Muscle of leg (tissue), 3 donors: ENCODE measurements at regions not wholly inside any gene's neighbourhood (a gene's known extent, or its start where the extent isn't known, plus 50 kb on each side); places are given as distances from the start of the nearest gene placed in this dataset.

Experiments
- DNase-seq: peaks from one replicate; pipeline ENCODE4 v3.0.0; 2013
- H3K27ac ChIP-seq: one replicate; pipeline ENCODE4 v1.5.1; 2013; ENCODE audit warnings: mild to moderate bottlenecking, low read length, control low read depth
- H3K27me3 ChIP-seq: one replicate; pipeline ENCODE4 v1.6.1; 2013; ENCODE audit warnings: low read length; ENCODE audit not compliant: control insufficient read depth, insufficient read depth
- H3K36me3 ChIP-seq: one replicate; pipeline ENCODE4 v1.6.1; 2013; ENCODE audit warnings: low read length; ENCODE audit not compliant: control insufficient read depth, insufficient read depth
- H3K4me1 ChIP-seq: one replicate; pipeline ENCODE4 v1.6.1; 2013; ENCODE audit warnings: low read length; ENCODE audit not compliant: control insufficient read depth, insufficient read depth
- H3K4me3 ChIP-seq: one replicate; pipeline ENCODE4 v1.5.1; 2013; ENCODE audit warnings: low read length, control low read depth
- H3K9me3 ChIP-seq: replicated peaks from 2 replicates; pipeline ENCODE4 v1.6.1; 2013; ENCODE audit warnings: low read depth, low read length; ENCODE audit not compliant: control insufficient read depth
- WGBS: methylation state at CpG from one replicate; pipeline ENCODE4 v1.1.5; 2013; ENCODE audit warnings: missing lambda C conversion rate; ENCODE audit not compliant: insufficient coverage; 5-methylcytosine and 5-hydroxymethylcytosine counted together

GRCh38 chr10:128573281-128573845 is 447.1 kb upstream of the MKI67 start:
- no peaks in the 10 kb centered on the region for H3K36me3 ChIP-seq
- H3K9me3 ChIP-seq, result no peaks in the 10 kb centered on the region
- H3K27ac ChIP-seq, result peak overlapping the region; percentile 94
- H3K4me3 ChIP-seq, result no peak overlapping the region
- H3K4me1 ChIP-seq, result peaks cover 72% of the 10 kb centered on the region
- peak; percentile 43 for DNase-seq
- WGBS, result 34% methylated on average over 15 of the region's 15 CpGs
- peaks cover 2% of the 10 kb centered on the region for H3K27me3 ChIP-seq

- no peaks in the 10 kb centered on the region for H3K36me3 ChIP-seq
- DNase-seq, result peak; percentile 46
- peaks cover under 1% of the 10 kb centered on the region for H3K27me3 ChIP-seq
- peak overlapping the region; percentile 94 for H3K27ac ChIP-seq
- H3K4me3 ChIP-seq, result no peak overlapping the region
- H3K4me1 ChIP-seq, result peaks cover 66% of the 10 kb centered on the region
- no CpG with 5 or more reads among the region's 9 CpGs for WGBS
- H3K9me3 ChIP-seq, result no peaks in the 10 kb centered on the region
Observed at GRCh38 chr10:128573986-128574385, 447.8 kb upstream of the MKI67 start.

- Histone ChIP-seq H3K36me3 (no peaks in the 10 kb centered on the region), H3K9me3 (no peaks in the 10 kb centered on the region), H3K27me3 (no peaks in the 10 kb centered on the region), H3K4me3 (no peak overlapping the region), H3K27ac (peak overlapping the region; percentile 94), H3K4me1 (peaks cover 59% of the 10 kb centered on the region)
- 0% methylated on average over 6 of the region's 16 CpGs for WGBS
- peak; percentile 87 for DNase-seq
Observed at GRCh38 chr10:128574581-128575210, 448.5 kb upstream of the MKI67 start.

- H3K9me3 ChIP-seq, result no peaks in the 10 kb centered on the region
- WGBS, result no CpG with 5 or more reads among the region's 2 CpGs
- no peaks in the 10 kb centered on the region for H3K27me3 ChIP-seq
- H3K4me3 ChIP-seq, result no peak overlapping the region
- H3K4me1 ChIP-seq, result peaks cover 52% of the 10 kb centered on the region
- H3K27ac ChIP-seq, result peak overlapping the region; percentile 94
- DNase-seq, result peak; percentile 77
- H3K36me3 ChIP-seq, result no peaks in the 10 kb centered on the region
Observed at GRCh38 chr10:128575761-128576160, 449.5 kb upstream of the MKI67 start.

GRCh38 chr10:128576336-128576735 is 450.1 kb upstream of the MKI67 start:
- DNase-seq, result peak; percentile 62
- H3K27ac ChIP-seq, result peak overlapping the region; percentile 94
- H3K36me3 ChIP-seq, result no peaks in the 10 kb centered on the region
- H3K4me3 ChIP-seq, result no peak overlapping the region
- H3K4me1 ChIP-seq, result peaks cover 47% of the 10 kb centered on the region
- 83% methylated on average over 4 of the region's 11 CpGs for WGBS
- H3K27me3 ChIP-seq, result no peaks in the 10 kb centered on the region
- H3K9me3 ChIP-seq, result no peaks in the 10 kb centered on the region

- Histone ChIP-seq H3K9me3 (no peaks in the 10 kb centered on the region), H3K36me3 (no peaks in the 10 kb centered on the region), H3K4me1 (peaks cover 39% of the 10 kb centered on the region), H3K27me3 (no peaks in the 10 kb centered on the region), H3K4me3 (no peak overlapping the region), H3K27ac (peak overlapping the region; percentile 94)
- peak; percentile 90 for DNase-seq
- 62% methylated on average over 6 of the region's 11 CpGs for WGBS
Observed at GRCh38 chr10:128576943-128577670, 450.9 kb upstream of the MKI67 start.

GRCh38 chr10:128577958-128578750 is 451.9 kb upstream of the MKI67 start:
- no peaks in the 10 kb centered on the region for H3K9me3 ChIP-seq
- H3K27ac ChIP-seq, result peak overlapping the region; percentile 94
- H3K4me1 ChIP-seq, result peaks cover 32% of the 10 kb centered on the region
- 98% methylated on average over 6 of the region's 13 CpGs for WGBS
- H3K27me3 ChIP-seq, result no peaks in the 10 kb centered on the region
- H3K4me3 ChIP-seq, result no peak overlapping the region
- DNase-seq, result no peak
- H3K36me3 ChIP-seq, result no peaks in the 10 kb centered on the region

GRCh38 chr10:128578766-128579165 is 452.5 kb upstream of the MKI67 start:
- Histone ChIP-seq H3K4me1 (peaks cover 26% of the 10 kb centered on the region), H3K36me3 (no peaks in the 10 kb centered on the region), H3K9me3 (no peaks in the 10 kb centered on the region), H3K27me3 (no peaks in the 10 kb centered on the region), H3K27ac (no peak overlapping the region), H3K4me3 (no peak overlapping the region)
- 89% methylated on average over 5 of the region's 5 CpGs for WGBS
- DNase-seq, result no peak

- H3K36me3 ChIP-seq, result no peaks in the 10 kb centered on the region
- H3K4me3 ChIP-seq, result no peak overlapping the region
- H3K27me3 ChIP-seq, result no peaks in the 10 kb centered on the region
- no CpG with 5 or more reads among the region's 8 CpGs for WGBS
- peaks cover 23% of the 10 kb centered on the region for H3K4me1 ChIP-seq
- DNase-seq, result no peak
- H3K27ac ChIP-seq, result no peak overlapping the region
- no peaks in the 10 kb centered on the region for H3K9me3 ChIP-seq
Observed at GRCh38 chr10:128579280-128579865, 453.1 kb upstream of the MKI67 start.
